Left ventricle myocardium superior (tissue), 1 donor: ENCODE measurements at regions not wholly inside any gene's neighbourhood (a gene's known extent, or its start where the extent isn't known, plus 50 kb on each side); places are given as distances from the start of the nearest gene placed in this dataset.

Experiments
- ATAC-seq: fragments of 200-7000 bp; cut with Tn5 transposase; one replicate; pipeline ENCODE4 v1.9.1; 2020; ENCODE audit warnings: mild to moderate bottlenecking, moderate library complexity
- DNase-seq: peaks from one replicate; pipeline ENCODE4 v3.0.0-alpha.2; 2020
- intact Hi-C: fragments of 100-400 bp; cut with micrococcal nuclease; formaldehyde crosslinking; loops from one replicate; pipeline ENCODE4 v1.11.0; 2022
- donor health status: DM: no; HTN: yes; CAD: no; lungs with severe emphysema.

DNA sequence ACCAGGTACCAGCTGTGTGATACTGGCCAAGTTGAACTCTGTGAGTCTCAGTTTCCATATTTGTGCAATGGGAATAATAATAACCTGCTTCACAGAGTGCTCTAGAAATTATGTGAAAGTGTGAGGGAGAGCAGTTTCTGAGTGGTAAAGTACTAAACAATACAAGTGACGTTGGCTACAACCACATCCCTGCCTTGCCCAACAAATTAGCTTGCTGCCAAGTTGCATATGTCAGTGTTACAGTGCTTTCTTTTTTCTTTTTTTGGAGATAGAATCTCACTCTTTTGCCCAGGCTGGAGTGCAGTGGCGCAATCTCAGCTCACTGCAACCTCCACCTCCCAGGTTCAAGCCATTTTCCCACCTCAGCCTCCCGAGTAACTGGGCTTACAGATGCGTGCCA lies 533.6 kb upstream of the MEX3C start:
- intact Hi-C loops: no loop called here
- DNase-seq: no peak
- ATAC-seq: no peak

DNA sequence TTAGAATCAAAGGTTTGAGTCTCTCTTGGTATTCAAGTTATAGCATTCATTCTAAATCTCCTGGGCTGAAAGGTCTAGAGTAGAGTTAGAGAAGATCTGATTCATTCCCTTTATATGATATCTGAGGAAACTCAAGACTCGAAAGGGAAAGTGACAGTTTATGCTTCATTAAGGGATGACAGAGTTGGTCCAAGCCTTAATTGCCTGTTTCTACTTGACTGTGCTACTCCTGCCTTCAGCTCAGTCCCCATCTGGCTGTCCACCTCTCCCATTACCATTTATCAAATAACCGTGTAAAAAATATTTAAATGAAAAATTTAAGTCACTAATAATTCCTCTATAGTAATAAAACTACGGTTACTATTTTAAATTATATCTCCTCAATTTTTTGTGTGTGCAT lies 537.1 kb upstream of the MEX3C start:
- intact Hi-C loops: no loop called here
- DNase-seq (no peak), ATAC-seq (no peak)

DNA sequence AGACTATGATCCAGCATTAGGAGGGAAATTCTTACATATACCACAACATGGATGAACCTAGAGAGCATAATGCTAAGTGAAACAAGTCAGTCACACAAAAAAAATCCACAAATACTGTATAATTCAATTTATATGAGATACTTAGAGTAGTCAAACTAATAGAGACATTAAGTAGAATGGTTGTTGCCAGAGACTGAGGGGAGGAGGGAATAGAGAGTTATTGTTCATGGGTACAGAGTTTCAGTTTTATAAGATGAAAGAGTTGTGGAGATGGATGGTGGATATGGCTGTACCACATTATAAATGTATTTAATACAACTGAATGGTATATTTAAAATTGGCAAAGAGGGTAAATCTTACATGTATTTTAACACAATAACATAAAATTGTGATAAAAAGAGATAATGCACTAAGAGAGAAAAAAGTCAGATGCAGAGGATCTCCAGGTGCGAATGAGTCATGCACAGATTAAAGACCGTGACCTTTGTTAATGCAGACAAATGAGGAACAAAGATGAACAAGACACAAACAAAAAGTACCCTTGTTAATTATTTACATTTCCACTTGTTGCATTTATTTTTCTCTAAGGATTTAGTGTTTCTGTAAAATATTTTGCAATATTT lies 541.7 kb upstream of the MEX3C start:
- DNase-seq: no peak
- ATAC-seq: no peak
- intact Hi-C loops: no loop called here

DNA sequence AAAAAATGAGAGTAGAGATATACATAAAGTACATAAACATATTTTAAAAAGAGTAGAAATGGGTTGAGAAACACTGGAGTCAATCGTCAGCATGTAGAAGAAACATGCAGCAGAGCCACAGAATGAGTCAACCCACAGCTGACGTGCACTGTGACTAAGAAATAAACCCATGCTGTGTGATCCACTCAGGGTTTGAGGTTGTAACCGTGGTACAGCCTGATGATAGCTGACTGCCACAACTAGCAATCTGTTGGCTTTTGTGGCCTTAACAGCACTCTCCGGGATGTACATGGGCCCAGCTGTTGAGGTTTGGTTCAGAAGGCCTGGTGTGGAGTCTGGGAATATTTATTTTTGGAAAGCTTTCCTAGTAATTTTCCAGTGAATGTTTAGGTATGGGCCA lies 554.4 kb upstream of the MEX3C start:
- ATAC-seq (no peak), DNase-seq (no peak)
- intact Hi-C loops: no loop called here

DNA sequence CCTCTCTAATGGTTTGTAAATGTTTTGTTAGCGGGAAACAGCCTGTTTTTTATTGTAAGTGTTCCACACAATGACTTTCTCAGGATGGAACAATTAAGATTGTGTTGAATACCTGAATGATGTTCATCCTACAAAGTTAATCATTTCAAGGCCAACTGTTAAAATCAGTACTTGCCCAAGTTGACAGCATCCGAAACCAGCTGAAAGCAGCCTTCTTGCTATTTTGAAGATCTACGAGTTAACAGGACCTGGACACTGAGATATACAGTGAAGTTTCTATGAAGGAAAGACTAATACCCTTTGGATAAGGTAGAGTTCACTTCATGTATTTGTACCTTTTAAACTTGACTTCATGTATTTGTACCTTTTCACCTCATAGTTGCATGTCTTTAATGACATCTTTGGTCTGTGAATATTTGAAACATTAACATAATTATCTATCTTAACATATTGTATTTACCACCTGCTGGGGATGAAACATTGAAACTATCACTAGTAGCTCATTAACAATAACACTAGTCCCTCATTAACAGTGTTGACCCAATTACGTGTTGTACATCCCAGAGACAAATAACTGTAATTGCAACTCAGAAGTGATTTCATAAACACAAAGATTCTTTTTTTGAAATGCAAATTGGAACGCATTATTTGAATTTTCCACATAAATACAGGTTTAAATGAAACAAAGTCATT lies 556.0 kb upstream of the MEX3C start:
- DNase-seq (no peak), ATAC-seq (no peak)
- intact Hi-C loops: no loop called here

DNA sequence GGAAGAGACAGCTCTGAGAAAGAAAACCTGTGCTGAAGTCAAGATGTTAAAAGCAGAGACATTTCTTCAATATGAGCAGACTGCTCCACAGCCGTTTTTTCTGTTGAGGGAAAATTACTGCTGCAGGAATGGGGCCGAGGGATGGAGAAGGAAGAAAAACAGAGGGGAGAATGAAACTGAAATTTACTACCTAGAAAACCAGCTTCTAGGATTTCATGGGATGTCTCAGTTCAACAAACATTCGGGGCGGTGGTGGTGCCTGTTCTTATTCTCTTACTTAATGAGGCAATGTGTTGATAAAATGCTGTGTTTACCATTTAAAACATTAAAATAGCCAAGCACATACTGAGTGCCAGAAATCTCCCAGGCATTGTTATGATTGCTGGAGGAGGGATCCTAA lies 557.1 kb upstream of the MEX3C start:
- no peak for ATAC-seq
- intact Hi-C loops: no loop called here

DNA sequence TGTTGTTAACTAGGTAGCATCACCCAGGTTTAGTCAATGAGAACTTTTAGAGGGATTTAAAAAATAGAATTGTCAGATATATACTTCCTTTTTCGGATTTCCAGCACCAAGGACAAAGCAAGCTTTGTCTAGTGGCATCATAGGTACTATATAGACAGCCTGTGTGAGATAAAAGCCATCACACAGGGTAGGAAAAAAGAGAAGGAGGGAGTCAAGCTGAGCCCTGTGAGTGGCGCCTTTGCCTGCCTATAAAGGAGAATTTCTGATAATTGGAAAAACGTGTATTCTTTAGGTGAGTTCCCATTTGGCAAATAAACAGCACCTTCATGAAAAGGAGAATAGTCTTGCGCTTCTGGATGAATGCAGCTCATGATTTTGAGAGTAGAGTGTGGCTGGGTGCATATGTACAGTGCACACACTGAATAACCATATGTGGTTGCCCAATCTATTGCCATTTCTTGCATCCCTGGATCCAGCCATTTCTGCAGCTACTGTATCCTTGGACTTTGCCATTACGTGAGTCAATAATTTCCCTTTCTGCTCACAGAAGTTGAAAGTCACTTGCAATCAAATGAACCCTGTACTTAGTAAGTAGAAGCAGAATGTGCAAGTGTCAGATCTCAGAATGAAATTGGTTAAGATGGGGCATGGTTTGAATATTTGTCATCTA lies 559.9 kb upstream of the MEX3C start:
- ATAC-seq (no peak), DNase-seq (no peak)
- intact Hi-C loops: no loop called here

More for the DNA sequence above, 557.1 kb upstream of the MEX3C start:
- no peak for DNase-seq

DNA sequence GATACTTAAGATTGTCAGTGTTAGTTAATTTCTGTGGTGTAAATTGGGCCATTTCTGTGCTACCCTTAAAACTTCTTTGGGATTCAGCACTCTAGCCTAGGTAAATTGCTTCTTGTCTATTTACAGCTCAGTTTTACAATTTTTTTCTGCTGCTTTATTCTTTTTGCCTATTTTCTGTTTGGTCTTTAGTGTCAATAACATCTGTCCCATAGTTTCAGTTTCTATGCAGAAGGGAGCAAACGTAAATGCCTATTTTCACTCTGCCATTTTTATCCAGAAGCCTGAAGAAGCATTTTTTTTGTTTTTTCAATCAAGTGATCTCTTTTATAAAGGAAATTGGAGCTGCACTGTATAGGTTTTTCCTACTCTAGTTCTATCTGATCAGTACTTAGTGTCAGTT lies 564.9 kb upstream of the MEX3C start:
- DNase-seq: no peak

DNA sequence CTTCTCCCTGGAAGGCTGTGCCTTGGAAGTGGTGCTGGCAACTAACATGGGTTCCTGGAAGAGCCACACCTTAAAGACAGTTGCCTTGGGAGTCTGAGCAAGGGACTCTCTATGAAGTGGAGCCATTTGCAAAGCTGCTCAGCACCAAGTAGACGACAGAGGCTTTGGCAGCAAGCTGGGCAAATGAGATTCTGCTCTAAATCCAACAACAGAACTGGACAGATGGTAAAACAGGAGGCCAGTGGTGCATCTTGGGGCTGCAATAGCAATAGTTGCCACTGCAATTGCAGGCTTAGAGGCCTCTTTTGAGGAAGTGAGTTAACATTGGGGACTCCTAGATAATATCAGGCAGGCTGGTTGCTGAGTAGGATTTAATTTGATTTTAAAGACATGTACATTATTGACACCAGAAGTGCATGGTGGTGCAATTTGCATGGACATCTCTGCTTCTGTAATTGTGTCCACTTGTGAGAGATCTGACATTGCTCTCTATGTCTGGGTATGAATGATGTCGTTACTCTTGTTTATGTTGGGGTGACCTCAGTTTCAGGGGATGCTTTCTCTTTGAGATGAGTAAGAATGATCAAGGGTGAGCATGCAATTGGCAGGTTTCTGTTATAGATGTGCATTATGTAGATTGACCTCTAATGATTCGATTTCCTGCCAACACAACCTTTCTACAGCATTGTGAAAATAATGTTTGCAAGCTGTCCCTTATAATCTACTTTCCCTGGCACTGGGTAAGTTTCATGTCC lies 568.3 kb upstream of the MEX3C start:
- no peak for ATAC-seq
- DNase-seq: no peak
- intact Hi-C loops: no loop called here

More for the DNA sequence above, 564.9 kb upstream of the MEX3C start:
- intact Hi-C loops: no loop called here
- ATAC-seq: no peak

DNA sequence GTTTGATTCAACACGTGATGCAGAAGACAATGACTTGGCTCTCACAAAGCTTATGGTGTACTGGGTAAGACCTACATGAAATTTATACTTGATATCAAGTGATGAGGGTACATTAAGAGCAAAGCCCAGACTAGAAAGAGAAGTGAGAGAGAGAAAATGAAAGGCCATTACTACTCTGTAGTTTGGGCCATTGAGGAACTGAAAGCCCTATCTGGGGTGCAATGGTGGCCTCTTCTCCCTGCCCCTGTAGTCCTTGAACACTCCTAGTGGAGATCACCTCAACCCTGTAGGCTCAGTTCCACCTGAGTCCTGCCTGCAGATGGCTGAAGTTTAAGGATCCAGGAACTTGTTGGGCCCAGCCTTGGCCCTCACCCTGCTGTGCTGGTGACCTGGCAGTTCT lies 569.8 kb upstream of the MEX3C start:
- intact Hi-C loops: no loop called here
- no peak for ATAC-seq
- DNase-seq: no peak

DNA sequence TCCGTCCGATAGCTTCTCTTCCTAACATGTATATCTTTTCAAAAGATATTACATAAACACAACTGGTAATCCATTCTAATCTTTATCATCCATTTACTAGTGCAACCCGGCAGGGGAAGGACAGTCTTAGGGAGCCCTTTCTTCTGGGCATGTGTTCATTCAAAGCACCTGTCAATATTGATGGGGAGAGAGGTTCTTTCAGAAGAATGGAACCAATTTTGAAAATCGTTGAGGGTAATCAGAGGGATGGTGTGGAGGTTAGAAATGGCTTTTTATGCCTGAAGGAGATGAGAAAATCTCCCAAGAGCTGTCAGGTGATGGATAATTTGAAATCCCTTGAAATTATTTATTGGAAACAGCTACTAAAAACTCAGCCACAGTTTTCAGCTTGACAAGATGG lies 561.9 kb upstream of the DCC start:
- ATAC-seq: no peak
- intact Hi-C loops: no loop called here
- DNase-seq: no peak

DNA sequence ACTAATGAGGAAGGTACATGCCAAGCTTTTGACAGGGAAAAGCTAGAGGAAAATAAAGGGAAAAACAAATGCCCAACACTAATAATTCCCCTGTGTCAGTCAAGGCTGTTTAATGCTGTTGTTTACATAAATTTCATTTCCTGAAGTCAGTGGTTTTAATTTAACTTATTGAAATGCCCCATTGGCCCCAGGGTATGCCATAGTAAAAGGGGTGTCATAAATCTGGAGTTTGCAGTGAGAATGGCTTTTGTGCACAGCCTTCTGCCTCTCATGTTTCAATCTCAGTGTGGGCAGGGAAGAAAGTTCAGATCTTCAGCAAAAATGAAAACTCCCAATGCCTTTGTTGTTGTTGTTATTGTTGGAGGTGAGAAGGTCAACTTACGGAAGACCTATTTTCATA lies 550.1 kb upstream of the DCC start:
- intact Hi-C loops: no loop called here
- no peak for ATAC-seq
- DNase-seq: no peak

DNA sequence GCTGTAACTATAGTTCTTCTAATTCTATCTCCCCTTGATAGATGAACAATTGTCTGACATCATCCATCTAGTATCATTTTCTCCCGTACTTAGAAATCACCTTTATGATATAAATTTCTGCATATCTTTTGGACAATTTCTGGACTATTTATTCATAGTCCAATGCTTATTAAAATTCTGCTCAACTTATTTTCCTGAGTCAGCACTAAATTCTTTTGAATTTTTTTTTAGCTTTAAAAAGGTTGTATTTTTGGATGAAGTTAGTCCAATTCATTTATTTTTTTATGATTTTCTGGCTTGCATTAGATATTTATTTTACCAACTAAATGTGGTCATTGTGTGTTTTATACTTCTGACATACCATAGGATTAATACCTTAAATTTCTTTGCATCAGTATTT lies 538.5 kb upstream of the DCC start:
- DNase-seq: no peak
- no peak for ATAC-seq

DNA sequence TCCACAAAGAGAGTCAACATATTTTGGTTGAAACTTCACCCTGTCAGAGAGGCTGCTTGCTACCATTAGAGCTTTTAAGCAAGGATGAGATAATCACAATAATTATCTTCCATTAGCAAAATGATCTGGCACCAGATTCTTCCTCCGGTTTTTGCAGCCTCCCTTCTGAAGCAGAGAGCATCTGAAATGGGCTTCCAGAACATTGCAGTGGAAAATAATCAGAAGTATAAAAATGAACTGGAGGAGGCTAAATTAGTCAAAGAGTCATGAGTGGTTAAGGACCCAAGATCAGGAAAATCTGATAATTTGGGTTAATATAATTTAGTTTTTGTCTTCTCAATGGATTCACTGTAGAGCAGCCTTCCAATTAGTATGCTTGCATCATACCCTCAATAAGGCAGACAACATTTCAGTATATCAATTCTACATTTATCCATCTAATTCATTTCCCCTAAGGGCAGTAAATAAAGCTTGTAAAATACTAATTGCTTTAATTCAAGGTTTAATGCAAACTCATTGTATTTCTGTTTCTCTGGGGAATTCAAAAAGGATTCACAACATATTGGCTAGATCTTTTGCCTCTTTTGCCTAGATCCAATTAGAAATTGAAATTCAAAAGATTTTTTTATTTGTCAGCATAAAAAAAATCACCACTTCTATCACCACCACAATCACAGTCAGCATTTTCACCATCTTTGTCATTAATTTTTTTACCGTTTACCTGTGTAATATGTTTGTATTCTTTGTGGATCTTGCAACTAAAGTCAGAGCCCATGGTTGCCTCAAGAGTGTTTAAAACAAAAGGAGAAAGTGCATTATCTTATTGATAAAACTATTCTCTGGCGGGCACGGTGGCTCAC lies 537.2 kb upstream of the DCC start:
- DNase-seq (no peak), ATAC-seq (no peak)
- intact Hi-C loops: no loop called here

More for the DNA sequence above, 538.5 kb upstream of the DCC start:
- intact Hi-C loops: no loop called here

DNA sequence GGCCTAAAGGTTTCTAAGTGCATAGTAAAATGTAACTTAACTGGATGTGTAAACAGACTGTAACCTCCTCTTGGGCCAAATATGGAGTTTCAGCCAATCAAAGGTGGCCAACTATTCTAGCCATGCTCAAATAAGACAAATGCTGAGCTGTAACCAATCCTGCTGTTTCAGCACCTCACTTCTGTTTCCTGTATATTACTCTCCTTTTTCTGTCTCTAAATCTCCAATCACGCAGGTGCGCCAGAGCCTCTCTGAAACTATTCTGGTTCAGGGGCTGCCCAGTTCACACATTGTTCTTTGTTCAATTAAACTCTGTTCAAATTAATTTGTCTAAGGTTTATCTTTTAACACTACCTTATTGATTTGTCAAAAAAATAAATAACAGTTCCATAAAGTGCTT lies 532.7 kb upstream of the DCC start:
- intact Hi-C loops: no loop called here
- DNase-seq (no peak), ATAC-seq (no peak)

DNA sequence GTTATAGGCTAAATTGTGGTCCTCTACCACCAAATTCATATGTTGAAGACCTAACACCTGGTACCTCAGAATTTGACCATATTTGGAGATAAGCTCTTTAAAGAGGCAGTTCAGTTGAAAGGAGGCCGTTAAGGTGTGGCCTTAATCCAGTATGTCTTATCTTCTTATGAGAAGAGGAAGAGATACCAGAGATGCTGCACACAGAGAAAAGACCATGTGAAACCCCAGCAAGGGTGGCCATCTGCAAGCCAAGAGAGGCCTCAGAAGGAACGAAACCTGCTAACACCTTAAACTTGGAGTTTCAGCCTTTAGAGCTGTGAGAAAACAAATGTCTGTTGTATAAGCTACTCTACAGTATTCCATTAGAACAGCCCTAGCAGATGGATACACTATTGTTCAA lies 528.1 kb upstream of the DCC start:
- intact Hi-C loops: no loop called here
- ATAC-seq: no peak
- no peak for DNase-seq

DNA sequence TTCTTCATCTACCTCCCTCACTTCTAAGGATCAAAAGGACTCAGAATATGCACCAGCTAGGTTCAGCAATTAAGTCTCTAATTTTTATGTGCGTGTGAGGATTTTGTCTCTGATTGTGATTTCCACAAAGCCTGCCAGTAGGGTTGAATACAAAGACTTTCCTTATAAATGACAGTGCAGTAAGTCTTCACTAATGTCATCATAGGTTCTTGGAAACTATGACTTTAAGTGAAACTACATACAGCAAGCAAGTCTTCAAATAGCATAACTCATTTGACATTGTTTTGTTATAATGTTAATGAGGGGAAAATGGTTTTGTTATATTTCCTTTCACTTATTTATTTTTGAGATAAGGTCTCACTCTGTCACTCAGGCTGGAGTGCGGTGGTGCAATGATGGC lies 526.3 kb upstream of the DCC start:
- no peak for ATAC-seq
- DNase-seq: no peak
- intact Hi-C loops: no loop called here

DNA sequence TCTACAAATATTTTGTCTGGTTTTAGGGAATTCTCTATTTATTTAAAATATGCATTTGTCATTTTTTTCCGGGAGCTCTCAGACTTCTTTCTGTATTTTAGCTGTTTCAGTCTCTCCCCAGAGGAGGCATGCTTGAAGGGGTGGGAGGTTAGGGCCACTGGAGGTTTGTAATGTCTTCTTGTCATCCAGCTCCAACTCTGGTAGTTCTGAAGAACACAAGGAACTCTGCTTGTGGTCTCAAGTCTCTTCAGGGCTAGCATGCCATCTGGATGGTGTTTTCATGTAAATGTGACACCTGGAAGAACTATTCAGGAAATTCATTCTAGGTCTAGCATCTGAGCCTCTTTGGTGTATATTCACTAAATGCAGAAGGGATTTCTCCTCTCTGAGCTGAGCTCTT lies 518.4 kb upstream of the DCC start:
- ATAC-seq (no peak), DNase-seq (no peak)
- intact Hi-C loops: no loop called here

DNA sequence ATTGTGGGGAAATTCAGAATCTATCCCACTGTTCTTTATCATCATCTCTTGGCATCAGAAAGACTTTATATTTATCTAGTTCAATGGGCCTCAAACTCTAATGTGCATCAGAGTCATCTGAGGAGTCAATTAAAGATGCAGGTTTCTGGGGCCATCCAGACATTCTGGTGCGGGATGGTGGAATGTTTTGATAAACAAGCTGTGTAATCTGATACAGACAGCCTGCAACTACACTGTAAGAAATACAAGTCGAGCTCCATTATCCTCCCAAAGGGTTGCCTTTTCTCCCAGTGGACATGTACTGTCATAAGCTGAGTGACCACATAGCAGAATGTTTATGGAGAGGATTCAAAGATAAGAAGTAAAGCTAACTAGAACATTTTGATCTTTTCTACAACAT lies 515.3 kb upstream of the DCC start:
- no peak for ATAC-seq
- intact Hi-C loops: no loop called here

More for the DNA sequence above, 515.3 kb upstream of the DCC start:
- DNase-seq: no peak
